ENCODE measurements at regions not wholly inside any gene's neighbourhood (a gene's known extent, or its start where the extent isn't known, plus 50 kb on each side); places are given as distances from the start of the nearest gene placed in this dataset.

DNA sequence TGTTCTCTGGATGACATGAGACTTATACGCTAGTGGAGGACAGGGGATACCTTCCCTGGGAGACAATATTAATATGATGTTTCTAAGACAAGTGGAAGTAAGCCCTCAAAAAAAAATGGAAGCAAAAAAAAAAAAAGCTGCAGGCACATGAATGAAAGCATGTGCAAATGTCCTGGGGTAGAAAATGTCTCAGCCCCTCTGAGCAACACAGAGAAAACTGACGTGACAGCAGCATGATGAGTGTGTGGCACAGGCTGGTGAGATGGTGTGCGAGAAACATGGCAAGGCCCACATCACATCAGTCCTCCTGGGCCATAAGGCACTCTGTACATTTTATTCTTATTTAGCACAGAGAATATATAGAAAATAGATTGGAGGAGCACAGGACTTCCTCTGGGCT is 254.7 kb upstream of the PFKP start:
- H3K27ac ChIP-seq (ENCODE audit: low read depth, low read length) = no peak overlapping the region
- no peak overlapping the region for H3K4me3 ChIP-seq (ENCODE audit: low read length in 2 of 2)
- POLR2A ChIA-PET (ENCODE audit: partially characterized antibody) = no interaction called here
- CTCF ChIA-PET (ENCODE audit: partially characterized antibody) = no interaction called here
- no peaks in the 10 kb centered on the region for H3K36me3 Mint-ChIP-seq
- H3K9me3 ChIP-seq (ENCODE audit: control insufficient read depth in 1 of 2, low read length in 2 of 2) = no peaks in the 10 kb centered on the region
- no peaks in the 10 kb centered on the region for H3K4me1 ChIP-seq (ENCODE audit: insufficient read depth, low read length)
- H3K36me3 ChIP-seq (ENCODE audit: insufficient read depth, low read length) = no peaks in the 10 kb centered on the region
- H3K4me3 Mint-ChIP-seq = no peak overlapping the region
- DNase-seq = no peak
- no peaks in the 10 kb centered on the region for H3K27me3 ChIP-seq (ENCODE audit: insufficient read depth, low read length)
- intact Hi-C loops (cut with micrococcal nuclease) = no loop called here
- peaks cover 0 to 11% (median 2%) of the 10 kb centered on the region in 8 donors for H3K9me3 Mint-ChIP-seq
- no peak overlapping the region for H3K27ac Mint-ChIP-seq
- H3K4me1 Mint-ChIP-seq = no peaks in the 10 kb centered on the region
- peaks cover under 1 to 4% of the 10 kb centered on the region in 2 donors for H3K27me3 Mint-ChIP-seq

DNA sequence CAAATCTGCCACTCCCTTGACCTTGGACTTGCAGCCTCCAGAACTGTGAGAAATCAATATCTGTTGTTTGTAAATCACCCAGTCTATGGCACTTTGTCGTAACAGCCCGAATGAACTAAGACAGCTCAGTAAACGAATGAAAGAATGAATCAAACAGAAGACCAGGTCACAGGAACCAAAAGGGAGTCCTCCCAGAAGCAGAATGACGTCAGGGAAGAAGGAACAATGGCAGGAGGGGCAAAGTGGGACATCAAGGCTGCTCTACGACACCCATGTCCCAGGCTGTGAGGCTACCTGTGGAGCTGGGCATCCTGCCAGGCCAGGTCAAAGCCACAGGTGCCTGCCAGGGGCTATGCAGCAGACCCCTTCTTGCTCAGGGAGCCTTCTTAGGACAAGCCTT is 267.2 kb upstream of the PFKP start:
- no peak overlapping the region for H3K27ac Mint-ChIP-seq
- Histone ChIP-seq H3K9me3 (ENCODE audit: control insufficient read depth in 1 of 2, low read length in 2 of 2) (no peaks in the 10 kb centered on the region), H3K27ac (ENCODE audit: low read depth, low read length) (no peak overlapping the region), H3K36me3 (ENCODE audit: insufficient read depth, low read length) (no peaks in the 10 kb centered on the region), H3K4me3 (ENCODE audit: low read length in 2 of 2) (no peak overlapping the region), H3K27me3 (ENCODE audit: insufficient read depth, low read length) (no peaks in the 10 kb centered on the region), H3K4me1 (ENCODE audit: insufficient read depth, low read length) (no peaks in the 10 kb centered on the region)
- H3K4me1 Mint-ChIP-seq = no peaks in the 10 kb centered on the region
- ChIA-PET POLR2A (ENCODE audit: partially characterized antibody) (no interaction called here), CTCF (ENCODE audit: partially characterized antibody) (no interaction called here)
- H3K4me3 Mint-ChIP-seq = no peak overlapping the region
- H3K9me3 Mint-ChIP-seq = peaks cover 0 to 13% (median 2%) of the 10 kb centered on the region in 8 donors
- DNase-seq = no peak
- H3K36me3 Mint-ChIP-seq = no peaks in the 10 kb centered on the region
- intact Hi-C loops (cut with micrococcal nuclease) = no loop called here
- H3K27me3 Mint-ChIP-seq = peaks cover 7% of the 10 kb centered on the region in 2 donors

DNA sequence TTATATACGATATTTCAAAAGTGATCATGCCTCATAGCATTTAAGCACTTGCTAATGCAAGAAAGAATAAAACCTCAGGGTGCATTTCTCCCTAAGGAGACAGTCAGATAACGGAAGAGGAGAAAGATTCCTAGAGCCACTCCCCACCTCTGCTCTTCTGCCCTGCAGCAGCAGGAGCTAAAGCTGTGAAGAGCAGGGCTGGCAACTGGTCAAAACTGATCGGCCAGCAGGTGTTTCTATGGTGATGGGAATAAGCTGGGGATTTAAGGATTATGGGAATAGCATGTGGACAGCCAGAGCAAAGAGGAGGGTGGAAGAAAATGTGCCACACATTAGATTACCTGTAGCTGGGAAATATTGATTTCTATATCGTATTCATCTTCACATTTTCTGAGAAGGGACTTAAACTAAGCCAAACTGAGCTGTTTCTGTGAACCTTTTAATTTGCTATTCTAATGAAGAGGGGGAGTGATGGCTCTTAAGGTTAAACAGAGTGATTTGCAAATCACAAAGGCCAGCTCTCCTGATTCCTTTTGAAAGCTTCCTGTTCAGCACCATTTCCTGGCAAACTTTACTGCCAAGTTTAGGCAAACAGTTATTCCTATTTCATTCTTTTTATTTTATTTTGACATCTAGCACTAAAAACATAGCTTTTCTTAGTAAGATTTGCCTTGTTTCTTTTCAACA is 268.9 kb upstream of the PFKP start:
- CTCF ChIA-PET (ENCODE audit: partially characterized antibody) = no interaction called here
- Mint-ChIP-seq H3K9me3 (peaks cover 0 to 18% (median 4%) of the 10 kb centered on the region in 8 donors), H3K4me1 (no peaks in the 10 kb centered on the region), H3K36me3 (no peaks in the 10 kb centered on the region), H3K27ac (no peak overlapping the region), H3K4me3 (no peak overlapping the region), H3K27me3 (peaks cover 5 to 6% of the 10 kb centered on the region in 2 donors)
- no peak overlapping the region for H3K4me3 ChIP-seq (ENCODE audit: low read length in 2 of 2)
- H3K36me3 ChIP-seq (ENCODE audit: insufficient read depth, low read length) = no peaks in the 10 kb centered on the region
- H3K27me3 ChIP-seq (ENCODE audit: insufficient read depth, low read length) = no peaks in the 10 kb centered on the region
- H3K27ac ChIP-seq (ENCODE audit: low read depth, low read length) = no peak overlapping the region
- POLR2A ChIA-PET (ENCODE audit: partially characterized antibody) = no interaction called here
- intact Hi-C loops (cut with micrococcal nuclease) = no loop called here
- DNase-seq = no peak
- H3K4me1 ChIP-seq (ENCODE audit: insufficient read depth, low read length) = no peaks in the 10 kb centered on the region
- no peaks in the 10 kb centered on the region for H3K9me3 ChIP-seq (ENCODE audit: control insufficient read depth in 1 of 2, low read length in 2 of 2)

DNA sequence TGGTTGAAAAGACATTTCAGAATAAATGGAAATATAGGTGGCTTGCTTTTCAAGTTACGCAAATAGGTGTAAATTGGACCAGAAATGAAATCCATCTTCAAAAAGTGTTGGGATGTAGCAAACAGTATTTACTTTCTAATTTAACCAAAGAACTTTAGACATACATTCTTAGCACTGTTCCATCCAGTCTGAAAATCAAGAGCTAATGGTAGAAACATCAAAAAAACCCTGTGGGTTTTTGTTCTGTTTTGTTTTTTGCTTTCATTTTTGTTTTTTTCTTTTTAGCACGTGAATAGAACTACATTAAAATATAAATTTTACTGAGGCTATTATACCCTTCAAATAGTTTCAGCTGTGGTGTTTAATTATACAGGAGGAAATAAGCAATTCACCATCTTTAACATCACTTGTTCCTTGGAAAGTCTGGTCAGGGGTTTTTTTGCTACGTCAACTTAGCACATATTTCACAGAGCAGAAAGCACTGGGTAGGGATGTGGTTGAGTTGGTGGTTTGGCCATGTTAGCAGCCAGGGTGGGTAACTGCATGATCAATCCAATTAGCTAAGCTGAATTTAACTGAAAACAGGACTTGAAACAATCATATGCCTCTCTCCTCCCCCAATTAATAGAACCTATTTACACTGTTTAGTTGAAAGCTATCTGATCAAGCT is 275.4 kb upstream of the PFKP start:
- no peaks in the 10 kb centered on the region for H3K27me3 ChIP-seq (ENCODE audit: insufficient read depth, low read length)
- H3K9me3 ChIP-seq (ENCODE audit: control insufficient read depth in 1 of 2, low read length in 2 of 2) = no peaks in the 10 kb centered on the region
- Mint-ChIP-seq H3K4me1 (peaks cover 0 to 1% (median 0%) of the 10 kb centered on the region in 4 donors), H3K36me3 (no peaks in the 10 kb centered on the region), H3K27ac (no peak overlapping the region), H3K27me3 (peaks cover 0 to 11% of the 10 kb centered on the region in 2 donors), H3K4me3 (peak overlapping the region in 1 of 8 donors; percentile 20), H3K9me3 (peaks cover 0 to 15% (median 6%) of the 10 kb centered on the region in 8 donors)
- H3K27ac ChIP-seq (ENCODE audit: low read depth, low read length) = no peak overlapping the region
- no peaks in the 10 kb centered on the region for H3K36me3 ChIP-seq (ENCODE audit: insufficient read depth, low read length)
- DNase-seq = peak in 2 of 5 donors; percentile 0
- no peak overlapping the region for H3K4me3 ChIP-seq (ENCODE audit: low read length in 2 of 2)
- ChIA-PET CTCF (ENCODE audit: partially characterized antibody) (no interaction called here), POLR2A (ENCODE audit: partially characterized antibody) (no interaction called here)
- no peaks in the 10 kb centered on the region for H3K4me1 ChIP-seq (ENCODE audit: insufficient read depth, low read length)
- intact Hi-C loops (cut with micrococcal nuclease) = no loop called here

DNA sequence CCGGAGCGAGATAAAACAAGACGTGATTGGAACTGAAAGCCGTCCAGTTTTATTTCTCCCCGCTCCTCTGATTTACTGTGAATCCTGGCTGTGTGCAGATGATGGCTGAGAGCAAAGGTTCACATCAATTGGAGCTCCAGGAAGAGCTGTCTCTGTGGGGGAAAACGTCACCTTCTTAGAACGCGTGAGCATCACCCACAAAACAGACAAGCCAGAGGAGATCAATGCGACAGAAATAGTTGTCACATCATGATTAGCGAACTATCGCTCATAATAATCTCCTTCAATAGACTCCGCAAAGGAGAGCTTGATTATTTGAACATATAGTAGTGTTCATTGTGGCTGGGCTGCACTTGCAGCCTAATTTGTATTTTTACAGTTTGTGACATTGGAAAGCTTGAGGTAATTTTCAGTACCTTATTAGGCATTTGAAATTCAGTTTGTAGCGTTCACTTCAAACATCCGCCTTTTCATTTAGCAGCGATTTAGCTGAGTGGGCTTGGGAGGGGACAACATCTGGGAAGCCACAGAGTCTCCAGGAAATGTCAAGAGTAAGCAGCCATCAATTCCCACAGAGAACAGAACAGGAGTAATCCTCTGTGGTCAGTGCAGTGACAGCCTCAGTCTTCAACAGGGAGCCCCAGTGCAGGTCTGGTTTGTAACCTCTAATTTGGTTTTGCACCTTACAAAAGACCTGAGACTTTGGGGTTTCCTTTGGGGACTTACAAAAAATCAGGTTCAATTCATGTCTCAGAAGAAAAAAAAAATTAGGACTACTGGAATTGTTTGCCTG is 276.8 kb upstream of the PFKP start:
- Histone ChIP-seq H3K36me3 (ENCODE audit: insufficient read depth, low read length) (no peaks in the 10 kb centered on the region), H3K27me3 (ENCODE audit: insufficient read depth, low read length) (no peaks in the 10 kb centered on the region), H3K4me1 (ENCODE audit: insufficient read depth, low read length) (no peaks in the 10 kb centered on the region), H3K4me3 (ENCODE audit: low read length in 2 of 2) (no peak overlapping the region), H3K27ac (ENCODE audit: low read depth, low read length) (no peak overlapping the region), H3K9me3 (ENCODE audit: control insufficient read depth in 1 of 2, low read length in 2 of 2) (no peaks in the 10 kb centered on the region)
- DNase-seq = no peak
- intact Hi-C loops (cut with micrococcal nuclease) = no loop called here
- CTCF ChIA-PET (ENCODE audit: partially characterized antibody) = no interaction called here
- H3K9me3 Mint-ChIP-seq = peaks cover 0 to 10% (median 4%) of the 10 kb centered on the region in 8 donors
- peaks cover 0 to 1% (median 0%) of the 10 kb centered on the region in 4 donors for H3K4me1 Mint-ChIP-seq
- POLR2A ChIA-PET (ENCODE audit: partially characterized antibody) = no interaction called here
- H3K27me3 Mint-ChIP-seq = peaks cover 0 to 15% of the 10 kb centered on the region in 2 donors
- no peaks in the 10 kb centered on the region for H3K36me3 Mint-ChIP-seq
- no peak overlapping the region for H3K4me3 Mint-ChIP-seq
- H3K27ac Mint-ChIP-seq = peak overlapping the region in 1 of 7 donors; percentile 18

DNA sequence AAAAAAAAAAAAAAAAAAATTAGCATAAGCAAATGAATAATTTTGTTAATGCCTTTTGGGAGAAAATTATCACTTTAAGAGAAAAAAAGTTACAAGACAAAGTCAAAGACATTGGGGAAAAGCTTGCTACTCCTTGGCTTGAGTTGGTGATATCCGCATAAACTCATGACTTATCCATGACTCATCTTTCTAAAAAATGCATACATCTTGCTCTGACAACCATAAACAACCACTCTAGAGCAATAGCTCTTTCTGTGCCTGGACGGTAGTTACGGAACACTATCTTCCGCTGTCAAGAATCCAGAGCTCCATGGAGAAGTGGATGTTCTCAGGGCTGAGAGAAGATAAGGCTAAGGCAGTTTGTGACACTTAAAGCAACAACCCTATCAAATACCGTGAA is 281.1 kb upstream of the PFKP start:
- no peaks in the 10 kb centered on the region for H3K36me3 Mint-ChIP-seq
- no peak overlapping the region for H3K4me3 Mint-ChIP-seq
- H3K27me3 Mint-ChIP-seq = peaks cover 6 to 27% of the 10 kb centered on the region in 2 donors
- intact Hi-C loops (cut with micrococcal nuclease) = no loop called here
- Histone ChIP-seq H3K4me1 (ENCODE audit: insufficient read depth, low read length) (no peaks in the 10 kb centered on the region), H3K27ac (ENCODE audit: low read depth, low read length) (no peak overlapping the region), H3K36me3 (ENCODE audit: insufficient read depth, low read length) (no peaks in the 10 kb centered on the region), H3K27me3 (ENCODE audit: insufficient read depth, low read length) (no peaks in the 10 kb centered on the region), H3K4me3 (ENCODE audit: low read length in 2 of 2) (no peak overlapping the region), H3K9me3 (ENCODE audit: control insufficient read depth in 1 of 2, low read length in 2 of 2) (no peaks in the 10 kb centered on the region)
- POLR2A ChIA-PET (ENCODE audit: partially characterized antibody) = no interaction called here
- H3K9me3 Mint-ChIP-seq = peaks cover 0 to 5% (median 3%) of the 10 kb centered on the region in 8 donors
- CTCF ChIA-PET (ENCODE audit: partially characterized antibody) = no interaction called here
- no peaks in the 10 kb centered on the region for H3K4me1 Mint-ChIP-seq
- no peak for DNase-seq
- H3K27ac Mint-ChIP-seq = no peak overlapping the region

DNA sequence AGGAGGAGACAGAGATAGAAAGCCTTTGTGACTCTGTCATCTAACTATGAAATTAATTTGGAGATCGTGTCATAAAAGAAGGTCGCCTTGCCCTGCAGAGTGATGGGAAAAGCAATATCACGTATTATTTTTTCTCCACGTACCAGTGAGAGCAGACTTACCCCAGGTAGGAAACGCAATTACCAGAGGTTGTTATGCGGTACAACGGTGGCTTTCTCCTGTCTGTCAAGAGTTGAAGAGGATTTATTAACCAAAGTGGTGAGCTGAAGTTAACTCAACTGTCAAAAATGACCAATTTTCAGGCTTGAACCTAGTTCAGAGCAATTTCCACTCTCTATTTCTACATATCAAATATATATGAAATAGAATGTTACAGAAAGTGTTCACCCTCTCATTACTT is 282.6 kb upstream of the PFKP start:
- intact Hi-C loops (cut with micrococcal nuclease) = no loop called here
- Mint-ChIP-seq H3K9me3 (peaks cover 0 to 5% (median 3%) of the 10 kb centered on the region in 8 donors), H3K27me3 (peaks cover 6 to 28% of the 10 kb centered on the region in 2 donors), H3K4me3 (no peak overlapping the region), H3K36me3 (no peaks in the 10 kb centered on the region), H3K4me1 (no peaks in the 10 kb centered on the region), H3K27ac (no peak overlapping the region)
- ChIA-PET POLR2A (ENCODE audit: partially characterized antibody) (no interaction called here), CTCF (ENCODE audit: partially characterized antibody) (no interaction called here)
- no peaks in the 10 kb centered on the region for H3K27me3 ChIP-seq (ENCODE audit: insufficient read depth, low read length)
- H3K4me1 ChIP-seq (ENCODE audit: insufficient read depth, low read length) = no peaks in the 10 kb centered on the region
- no peak for DNase-seq
- no peak overlapping the region for H3K4me3 ChIP-seq (ENCODE audit: low read length in 2 of 2)
- no peak overlapping the region for H3K27ac ChIP-seq (ENCODE audit: low read depth, low read length)
- no peaks in the 10 kb centered on the region for H3K9me3 ChIP-seq (ENCODE audit: control insufficient read depth in 1 of 2, low read length in 2 of 2)
- no peaks in the 10 kb centered on the region for H3K36me3 ChIP-seq (ENCODE audit: insufficient read depth, low read length)
